ENCODE measurements at regions not wholly inside any gene's neighbourhood (a gene's known extent, or its start where the extent isn't known, plus 50 kb on each side); places are given as distances from the start of the nearest gene placed in this dataset.

DNA sequence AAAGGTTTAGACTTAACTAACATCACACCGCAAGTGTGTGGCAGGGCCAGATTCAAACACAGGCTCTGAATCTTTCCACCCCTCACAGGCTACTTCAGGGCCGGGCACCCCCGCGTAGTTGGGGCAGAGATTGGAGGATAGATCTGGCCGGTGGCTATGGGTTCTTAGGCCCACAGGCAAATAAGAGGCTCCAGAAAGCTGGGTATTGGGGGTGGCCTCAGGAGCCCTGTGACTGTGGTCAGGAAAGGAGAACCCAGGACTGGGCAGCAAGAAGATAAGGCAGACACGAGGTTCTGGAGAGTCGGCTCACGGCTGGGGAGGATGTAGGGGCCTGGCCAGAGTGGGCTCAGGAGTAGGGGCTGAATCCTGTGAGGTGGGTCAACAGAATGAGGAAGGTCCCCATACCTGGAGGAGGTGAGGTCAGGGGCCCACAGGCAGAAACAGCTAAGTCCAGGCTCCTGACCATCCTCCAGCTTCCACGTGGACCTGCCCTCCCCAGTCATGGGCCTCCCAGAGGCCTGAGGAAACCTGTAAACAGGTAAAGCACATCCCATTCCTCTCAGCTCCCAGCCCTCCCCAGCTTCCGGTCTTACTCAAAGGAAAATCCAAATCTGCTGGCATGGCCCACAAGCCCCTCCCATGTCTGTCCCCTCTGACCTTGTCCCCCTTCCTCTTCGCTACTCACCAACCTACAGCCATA is 306.2 kb downstream of the MATN1 start:
- no peak for DNase-seq

DNA sequence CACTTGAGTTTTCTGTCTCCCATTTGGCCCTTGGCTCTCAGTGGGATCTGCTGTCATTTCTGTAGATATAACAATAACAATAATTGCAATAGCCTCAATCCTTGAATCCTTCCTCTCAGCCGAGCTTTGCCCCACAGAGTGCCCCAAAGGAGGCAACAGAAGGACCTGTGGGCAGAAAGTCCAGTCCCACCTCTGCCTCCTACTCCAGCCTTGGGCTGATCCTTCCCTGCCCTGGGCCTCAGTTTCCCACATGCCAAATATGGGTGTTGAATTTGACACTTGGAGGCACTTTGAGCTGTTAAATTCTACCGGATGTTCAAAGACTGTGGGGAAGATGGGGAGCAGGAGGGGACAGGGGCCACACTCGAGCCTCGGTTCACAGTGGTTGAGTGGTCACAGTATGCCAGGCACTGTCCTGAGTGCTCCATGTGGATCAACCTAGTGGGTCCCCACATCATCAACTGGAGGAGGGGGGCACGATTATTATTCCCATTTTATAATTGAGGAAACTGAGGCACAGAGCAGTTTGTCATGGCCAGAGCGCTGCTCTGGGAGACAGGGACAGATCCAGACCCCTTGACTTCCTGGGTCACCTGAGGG is 307.1 kb downstream of the MATN1 start:
- no peak for DNase-seq

DNA sequence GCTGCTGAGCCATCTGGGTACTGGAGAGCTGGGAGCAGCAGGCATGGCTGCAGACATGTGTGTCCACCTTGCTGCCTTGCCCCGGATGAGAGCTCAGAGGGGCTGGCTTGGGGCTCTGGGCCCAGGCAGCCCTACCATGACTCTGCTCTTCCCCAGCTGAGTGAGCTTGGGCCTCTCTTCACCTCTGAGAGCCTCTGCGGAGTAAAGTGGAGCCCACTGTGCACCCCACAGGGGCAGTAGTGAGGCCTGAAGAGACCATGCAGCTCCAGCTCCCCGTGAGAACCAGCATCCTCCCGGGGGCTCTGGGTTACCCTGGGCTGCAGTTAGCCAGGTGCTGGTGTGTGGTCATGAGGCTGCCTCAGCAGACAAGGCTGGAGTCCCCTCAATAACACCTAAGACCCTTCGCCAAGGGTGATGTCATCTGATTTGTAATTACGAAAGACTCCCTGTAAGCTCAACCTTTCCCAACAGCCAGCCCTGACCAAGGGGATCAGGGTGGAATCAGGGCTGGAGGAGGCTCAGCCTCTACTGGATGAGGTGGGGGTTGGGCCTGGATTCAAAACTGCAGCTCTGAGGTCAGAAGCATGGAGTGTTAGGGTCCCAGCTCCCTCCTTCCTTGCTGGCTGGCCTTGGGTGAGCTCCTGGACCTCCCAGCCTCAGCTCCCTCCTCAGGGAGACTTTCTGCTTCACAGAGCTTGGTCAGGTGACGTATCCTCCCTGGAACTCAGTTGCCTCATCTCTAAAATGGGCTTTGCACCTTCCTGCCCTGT is 308.0 kb downstream of the MATN1 start:
- DNase-seq = no peak

DNA sequence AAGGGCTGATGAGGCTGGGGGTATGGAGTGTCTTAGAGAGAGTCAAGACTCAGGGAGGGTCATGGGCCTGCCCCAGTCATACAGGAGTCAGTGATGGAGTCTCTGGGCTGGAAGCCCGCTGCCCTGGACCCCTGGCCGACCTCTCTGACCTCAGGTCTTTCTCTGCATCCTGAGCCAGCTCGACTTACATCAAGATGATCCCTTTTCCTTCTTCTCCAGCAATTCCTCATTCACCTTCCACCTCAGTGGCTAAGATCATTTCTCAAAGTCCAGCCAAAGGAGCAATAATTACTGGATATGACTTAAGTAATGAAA is 308.6 kb downstream of the MATN1 start:
- no peak for DNase-seq

DNA sequence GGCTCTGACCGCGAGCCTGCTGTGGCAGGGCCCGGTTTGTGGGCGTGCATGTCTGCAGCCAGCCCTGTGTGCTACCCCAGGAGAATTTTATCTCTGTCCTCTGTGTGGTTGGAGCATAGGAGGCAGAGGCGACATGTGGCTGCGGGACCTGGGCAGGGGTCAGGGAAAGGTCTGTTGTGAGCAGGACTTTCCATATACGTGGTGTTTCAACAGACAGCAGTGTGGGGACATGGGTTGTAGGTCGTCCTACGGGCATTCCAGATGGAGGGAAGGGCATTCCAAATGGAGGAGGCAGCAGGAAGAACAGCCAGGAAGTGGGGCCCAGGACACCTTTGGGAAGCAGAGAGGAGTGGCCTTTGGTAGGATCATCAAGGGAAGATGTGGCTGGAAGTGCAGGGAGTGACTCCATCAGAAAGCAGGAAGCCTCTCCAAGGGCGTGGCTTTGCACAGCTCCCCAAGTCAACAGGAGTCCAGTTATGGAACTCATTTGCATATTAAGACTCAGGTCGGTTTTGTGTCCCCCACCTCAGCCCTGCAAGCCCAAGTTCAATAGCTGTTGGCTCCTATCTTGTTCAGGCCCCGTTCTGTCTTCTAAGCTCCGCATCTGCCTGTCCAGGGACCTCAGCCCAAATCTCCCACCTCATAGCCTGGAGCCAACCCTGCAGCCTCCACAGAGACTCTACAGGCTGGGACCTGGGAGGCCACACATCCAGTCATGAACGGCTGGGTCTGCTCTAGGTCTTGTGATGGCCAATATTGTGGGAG is 309.1 kb downstream of the MATN1 start:
- DNase-seq = no peak

DNA sequence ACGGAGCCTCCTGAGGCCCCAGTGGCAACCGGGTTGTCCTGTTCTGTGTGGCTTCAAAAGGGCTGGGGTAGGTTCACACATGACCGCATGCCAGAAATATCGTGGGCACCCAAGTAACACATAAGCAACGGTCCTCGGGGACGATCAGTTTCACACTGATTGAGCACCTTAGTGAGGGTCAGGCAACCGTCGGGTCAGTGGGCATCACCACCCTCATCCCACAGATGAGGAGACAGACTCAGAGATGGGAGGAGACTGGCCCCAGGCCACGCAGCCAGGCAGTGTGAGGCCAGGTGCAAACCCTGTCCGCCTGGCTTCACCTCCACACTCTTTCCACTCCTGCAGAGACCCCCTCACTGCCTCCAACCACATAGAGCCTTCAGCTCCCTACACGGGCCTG is 309.8 kb downstream of the MATN1 start:
- DNase-seq = no peak

DNA sequence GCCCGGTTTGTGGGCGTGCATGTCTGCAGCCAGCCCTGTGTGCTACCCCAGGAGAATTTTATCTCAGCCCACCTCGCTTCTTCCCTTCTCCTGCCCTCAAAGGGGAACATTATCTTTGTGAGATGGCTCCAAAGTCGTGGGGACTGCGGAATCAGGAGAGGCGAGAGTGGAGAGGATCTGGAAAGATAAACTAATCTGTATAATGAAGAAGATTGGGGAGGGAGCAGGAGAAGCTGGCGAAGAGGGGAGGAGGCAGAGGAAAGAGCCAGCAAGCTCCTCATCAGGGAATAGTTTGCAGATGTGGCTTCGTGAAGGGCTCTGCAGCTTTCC is 310.3 kb downstream of the MATN1 start:
- DNase-seq = no peak

DNA sequence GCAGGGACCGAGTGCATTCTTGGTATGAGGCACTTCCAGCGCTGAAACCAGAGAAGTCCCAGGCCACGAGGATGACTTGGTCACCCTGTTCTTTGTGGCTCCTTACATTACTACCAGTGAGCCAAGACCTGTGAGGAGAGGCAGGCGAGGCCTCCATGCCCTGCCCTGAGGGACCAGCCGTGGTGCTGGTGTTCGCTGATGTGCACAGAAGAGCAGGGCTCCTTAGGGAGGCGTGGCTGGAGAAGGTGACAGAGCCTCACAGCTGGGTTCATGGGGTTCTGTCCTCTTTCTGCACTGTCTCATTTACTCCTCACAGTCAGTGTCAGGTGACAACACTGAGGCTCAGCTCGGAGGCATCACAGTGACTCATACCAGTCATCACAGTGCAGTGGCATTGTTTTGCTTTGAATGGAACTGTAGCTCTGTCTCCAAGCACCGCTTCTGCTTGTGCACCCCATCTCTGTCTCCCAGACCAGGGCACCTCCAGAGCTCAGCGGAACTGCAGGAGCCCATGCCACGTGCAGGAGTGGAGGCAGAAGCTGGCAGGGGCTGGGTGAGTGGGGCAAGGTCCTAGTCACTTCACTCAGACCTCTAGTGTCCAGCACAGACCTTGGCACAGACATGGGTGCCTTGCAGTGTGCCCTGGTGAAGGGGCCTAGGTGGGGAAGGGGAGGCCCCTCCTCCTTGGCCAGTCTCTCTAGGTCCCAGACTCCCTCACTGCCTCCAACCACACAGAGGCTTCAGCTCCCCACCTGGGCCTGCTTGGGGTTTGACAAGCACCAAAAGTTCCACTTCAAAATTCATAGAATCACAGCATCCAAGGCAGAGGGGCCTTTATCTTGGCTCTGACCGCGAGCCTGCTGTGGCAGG is 310.9 kb downstream of the MATN1 start:
- no peak for DNase-seq

DNA sequence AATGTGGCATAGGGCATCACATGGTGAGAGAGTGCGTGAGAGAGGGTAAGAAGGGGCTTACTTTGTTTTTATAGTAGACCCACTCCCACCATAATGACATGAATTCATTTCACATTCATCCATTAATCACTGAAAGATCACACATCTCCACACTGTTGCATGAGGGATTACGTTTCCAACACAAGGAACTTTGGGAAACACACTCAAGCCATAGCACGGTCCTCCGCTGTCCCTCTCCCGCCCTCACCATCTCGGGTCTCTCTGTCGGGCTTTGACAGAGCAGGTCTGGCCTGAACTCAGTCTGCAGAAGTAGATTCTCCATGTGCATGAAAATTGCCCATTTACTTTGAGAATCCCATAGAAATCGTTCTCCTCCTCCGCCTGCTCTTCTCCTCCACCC is 312.2 kb downstream of the MATN1 start:
- no peak for DNase-seq

DNA sequence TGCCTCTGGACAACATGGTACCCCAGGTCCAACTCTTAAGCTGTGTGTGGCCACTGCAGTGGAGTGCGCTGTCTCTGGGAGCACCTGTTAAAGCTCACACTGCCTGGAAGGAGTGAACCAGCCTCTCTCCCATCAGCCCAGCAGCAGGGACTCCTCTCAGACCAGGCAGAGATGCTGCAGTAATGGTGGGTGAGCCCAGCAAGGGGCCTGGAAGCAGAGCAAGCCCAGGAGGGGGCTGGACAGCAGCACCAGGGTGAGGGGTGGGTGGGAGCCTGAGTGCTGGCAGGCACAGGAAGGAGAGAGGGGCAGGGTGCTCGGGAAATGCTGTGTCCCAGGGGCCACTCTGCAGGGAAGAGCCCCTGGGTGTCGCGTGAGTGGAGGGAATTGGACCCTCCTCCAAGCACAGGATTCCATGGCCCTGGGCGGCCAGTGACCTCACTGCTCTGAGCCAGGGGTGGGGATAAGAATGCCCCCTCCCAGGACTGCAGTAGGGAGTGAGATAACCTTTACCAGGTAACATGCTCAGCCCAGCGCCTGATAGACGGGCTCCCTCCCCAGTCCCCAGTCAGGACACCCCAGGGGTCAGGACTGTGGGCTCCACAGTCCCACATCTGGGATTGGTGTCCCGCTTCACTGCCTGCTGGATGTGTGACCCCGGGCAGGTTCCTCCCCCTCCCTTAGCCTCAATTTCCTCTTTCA is 313.1 kb downstream of the MATN1 start:
- no peak for DNase-seq

DNA sequence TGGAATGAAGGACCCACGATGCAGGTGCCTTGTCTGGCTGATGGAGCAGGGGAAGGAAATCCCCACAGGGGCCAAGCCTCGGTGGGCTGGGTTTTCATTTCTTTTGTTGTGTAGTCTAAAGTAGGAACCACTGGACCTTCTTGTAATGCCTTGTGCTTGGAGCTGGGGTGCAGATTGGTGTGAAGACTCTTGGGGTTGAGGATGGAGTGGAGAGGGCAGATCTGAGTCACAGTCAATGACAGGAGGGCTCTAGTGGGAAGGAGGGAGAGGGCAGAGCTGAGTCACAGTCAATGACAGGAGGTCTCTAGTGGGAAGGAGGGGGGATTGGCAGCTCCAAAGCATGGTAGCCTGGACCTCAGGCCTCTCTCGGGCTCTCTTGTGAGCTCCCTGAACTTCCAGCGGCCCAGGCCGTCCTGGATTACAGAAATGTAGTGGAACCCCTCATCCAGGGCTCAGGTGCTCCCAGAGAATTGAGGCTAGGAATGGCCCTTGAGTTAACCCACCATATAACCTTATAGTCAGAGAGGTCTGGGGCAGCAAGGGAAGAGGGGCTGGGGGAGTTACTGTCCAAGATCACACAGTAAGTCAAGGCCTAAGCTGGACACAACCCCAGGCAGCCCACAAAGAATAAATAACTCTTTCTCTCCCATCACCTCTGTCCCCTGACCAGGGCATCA is 313.8 kb downstream of the MATN1 start:
- DNase-seq = no peak

DNA sequence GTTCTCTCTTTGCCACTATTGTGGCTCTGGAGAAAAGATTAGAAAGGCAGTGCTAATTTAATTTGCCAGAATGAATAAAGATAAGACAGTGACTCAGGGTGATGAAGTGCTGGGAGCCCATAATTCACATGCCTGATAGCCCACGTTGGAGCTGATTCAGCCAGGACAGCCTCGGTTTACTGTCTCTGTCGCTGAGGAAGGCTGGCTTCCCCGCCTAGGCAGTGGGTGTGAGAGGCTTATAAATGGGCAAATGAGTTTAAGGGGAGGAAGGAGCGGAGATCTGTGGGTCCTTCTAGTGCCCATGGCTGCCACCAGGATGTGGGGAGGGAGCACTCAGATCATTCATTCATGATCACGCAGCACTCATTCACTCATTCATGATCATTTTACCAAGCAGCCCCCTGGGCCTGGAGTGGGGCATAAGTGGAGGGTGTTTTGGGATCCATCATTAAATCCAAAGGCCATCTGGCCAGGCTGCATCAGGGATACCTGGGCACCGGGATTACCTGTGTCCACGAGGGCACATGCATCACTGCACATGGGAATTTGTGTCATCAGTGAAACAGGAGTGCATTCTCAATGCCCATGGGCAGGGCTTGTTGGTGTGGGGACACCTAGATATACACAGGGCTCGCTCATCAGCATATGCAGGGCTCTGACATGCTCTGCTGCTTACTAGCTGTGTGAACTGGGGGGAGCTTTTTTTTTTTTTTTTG is 315.4 kb downstream of the MATN1 start:
- no peak for DNase-seq

DNA sequence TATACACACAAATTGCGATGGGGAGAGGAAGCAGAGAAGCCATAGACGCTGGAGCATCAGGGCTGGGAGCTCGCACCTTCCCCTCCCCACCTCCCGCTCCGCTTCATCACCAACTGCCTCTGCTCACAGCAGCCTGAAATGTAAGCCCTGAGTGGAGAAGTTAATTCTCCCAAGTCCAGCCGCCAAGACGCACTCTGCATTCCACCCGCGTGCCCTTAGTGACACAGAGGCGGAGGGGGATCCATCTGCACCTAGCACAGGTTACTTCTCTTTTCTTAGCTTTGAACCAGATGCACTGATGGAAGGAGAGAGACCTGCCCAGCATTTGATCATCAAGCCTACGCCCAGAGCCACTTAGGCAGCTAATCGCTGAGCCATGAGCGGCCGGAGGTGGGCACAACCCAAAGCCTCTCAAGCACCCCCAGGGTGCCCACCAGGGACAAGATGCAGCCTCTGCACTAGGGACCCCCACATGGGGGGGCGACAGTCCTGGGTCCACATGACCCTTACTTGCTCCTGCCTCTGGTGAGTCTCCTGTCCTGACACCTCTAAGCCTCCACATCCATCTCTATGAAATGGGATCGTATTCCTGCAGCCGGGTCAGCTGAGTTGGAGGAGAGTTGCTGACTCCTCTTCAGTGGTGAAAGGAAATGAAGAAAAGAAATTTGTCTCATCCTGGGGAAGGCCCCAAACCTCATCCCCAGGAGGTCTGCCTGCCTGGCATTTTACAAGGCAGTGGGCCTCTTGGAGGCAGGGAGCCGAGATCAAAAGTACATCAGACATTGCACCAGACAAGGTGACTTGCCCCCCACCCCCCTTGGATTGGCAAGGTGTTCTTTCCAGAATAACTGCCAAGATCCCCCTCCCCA is 316.2 kb downstream of the MATN1 start:
- no peak for DNase-seq

DNA sequence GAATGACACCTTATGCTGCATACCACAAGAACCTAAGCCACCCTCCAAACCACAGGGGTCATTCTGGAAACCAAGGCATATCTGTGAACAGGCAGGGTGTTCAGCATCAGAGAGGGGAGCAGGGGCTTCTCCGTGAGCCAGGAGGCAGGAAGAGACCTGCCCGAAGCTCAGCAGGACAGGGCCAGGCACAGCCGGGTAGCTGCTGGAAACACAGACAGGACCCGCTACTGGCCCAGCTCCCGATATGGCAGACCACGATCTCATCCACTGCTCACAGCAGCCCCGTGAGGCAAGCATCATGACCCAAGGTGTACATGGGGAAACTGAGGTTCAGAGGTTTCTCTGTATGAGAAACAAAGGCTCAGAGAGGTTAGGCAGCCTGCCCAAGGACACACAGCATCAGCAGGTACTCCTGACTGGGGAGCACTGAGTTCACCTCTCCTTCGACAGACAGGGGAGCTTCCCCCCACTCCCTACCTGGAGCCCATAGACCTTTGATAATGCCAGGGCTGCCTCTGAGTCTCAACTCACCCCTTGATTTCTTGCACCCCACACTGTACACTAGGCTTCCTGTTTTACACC is 317.7 kb downstream of the MATN1 start:
- no peak for DNase-seq

DNA sequence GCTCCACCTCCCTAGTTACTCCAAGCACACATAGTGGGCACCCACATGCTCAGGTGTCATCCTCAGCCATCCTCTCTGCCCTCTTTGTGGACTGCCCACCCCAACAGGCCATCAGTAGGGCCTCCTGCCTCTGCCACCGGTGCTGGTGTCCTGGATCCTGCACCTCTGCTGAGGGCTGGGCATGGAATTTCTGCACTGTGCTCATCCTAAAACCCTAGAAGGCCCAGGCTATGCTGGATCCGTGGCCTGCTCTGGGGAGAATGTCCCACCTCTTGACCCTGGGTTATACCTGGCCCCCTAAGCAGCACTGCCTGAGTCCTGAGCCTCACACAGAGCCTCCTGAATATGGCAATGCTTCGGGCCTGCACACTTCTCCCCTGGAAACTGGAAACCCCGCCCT is 318.3 kb downstream of the MATN1 start:
- no peak for DNase-seq

DNA sequence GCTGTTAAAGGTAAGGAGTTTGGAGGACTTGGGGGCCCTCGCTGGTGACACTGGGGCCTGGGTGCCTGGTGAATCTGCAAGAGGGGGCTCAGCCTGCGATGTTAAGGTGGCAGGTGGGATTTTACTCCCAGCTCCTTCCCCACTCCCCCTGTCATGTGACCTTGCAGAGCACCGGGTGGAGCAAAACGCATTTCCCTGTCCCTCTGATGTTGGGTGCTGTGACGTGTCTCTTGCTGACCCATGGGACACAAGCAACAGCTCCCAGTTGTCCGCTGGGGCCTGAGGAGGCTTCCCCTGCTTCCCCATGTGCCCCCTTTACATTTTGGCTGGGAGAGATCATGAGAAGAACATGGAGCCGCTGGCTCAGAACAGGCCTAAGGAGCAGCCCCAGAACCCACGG is 319.0 kb downstream of the MATN1 start:
- no peak for DNase-seq

DNA sequence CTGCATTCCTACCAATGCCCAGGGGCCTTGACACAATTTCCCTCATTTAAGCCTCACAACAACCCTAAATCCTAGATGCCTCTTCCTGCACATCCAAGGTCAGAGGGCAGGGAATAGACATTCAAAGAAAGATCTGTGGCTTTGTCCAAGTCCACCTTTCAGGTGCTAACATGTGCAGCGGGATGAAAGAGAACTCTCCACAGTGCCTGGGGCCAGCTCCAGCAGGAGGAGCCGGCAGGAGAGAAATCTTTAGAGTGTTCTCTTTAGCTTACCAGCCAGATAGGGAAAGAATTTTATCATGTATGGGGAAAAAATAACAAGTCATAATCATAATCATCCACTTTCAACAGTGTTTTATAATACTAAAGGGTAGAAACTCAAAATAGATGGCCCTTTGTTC is 319.7 kb downstream of the MATN1 start:
- no peak for DNase-seq

DNA sequence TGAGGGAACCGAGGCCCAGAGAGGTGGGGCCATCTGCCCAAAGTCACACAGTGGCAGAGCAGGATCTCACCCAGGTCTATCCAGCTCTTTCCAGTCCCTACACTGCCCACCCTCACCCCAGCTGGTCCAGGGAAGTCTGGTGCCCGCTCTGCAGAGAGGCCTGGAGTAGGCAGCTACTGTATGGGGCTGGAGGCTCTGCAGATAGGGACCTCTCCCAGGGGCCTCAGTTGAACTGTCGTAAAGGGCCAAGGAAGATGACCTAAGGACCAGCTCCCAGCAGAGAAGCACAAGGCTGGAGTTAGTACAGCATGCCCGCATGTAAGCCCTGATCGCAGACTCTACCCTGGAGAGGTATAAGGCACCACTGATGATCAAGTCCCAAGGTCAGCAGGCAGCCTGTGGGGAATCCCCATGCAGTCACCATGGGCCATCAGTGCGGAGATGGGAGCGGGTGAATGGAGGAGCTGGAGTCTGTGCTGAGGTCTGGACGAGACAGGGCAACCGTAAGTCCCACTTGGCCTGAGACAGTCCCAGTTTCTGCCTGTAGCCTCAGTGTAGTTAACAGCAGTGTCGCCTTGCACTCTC is 320.2 kb downstream of the MATN1 start:
- DNase-seq = no peak

DNA sequence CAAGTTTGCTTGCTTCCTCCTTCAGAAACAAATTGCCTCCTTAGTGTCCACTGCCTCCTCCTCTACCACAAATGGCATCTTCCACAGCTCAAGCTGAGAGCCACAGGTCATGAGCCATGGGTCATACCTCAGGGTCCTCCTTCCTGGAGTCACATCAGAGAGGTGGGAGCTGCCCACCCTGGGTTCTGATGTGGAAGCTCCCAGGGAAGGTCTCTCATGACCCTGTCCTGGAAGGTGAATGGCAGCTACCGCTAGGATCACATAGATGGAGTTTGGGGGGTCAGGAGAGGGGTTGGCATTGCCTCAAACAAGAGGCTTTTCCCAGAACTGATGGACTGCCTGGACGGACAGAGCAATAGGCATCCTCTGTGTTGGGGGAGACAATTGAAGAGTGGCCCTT is 321.4 kb downstream of the MATN1 start:
- DNase-seq = no peak
